HepG2 (cell line): ENCODE measurements at regions not wholly inside any gene's neighbourhood (a gene's known extent, or its start where the extent isn't known, plus 50 kb on each side); places are given as distances from the start of the nearest gene placed in this dataset.

Source experiments
- ATAC-seq: fragments of 200-7000 bp; cut with Tn5 transposase; 3 replicates; pipeline ENCODE4 v1.9.1; 2020; ENCODE audit warnings: mild to moderate bottlenecking, moderate library complexity
- BruUV-seq: library from RNA; stranded (reverse); fragments of 400-500 nt; replicated peaks from 2 replicates; lab custom pipeline; 2021; lab: Mats Ljungman, UMichigan
- CTCF ChIA-PET: fragments of 300-600 bp; formaldehyde crosslinking; extraction: SDS; loops from one replicate; lab custom pipeline; 2021; ENCODE audit warnings: low total read pairs, inconsistent platforms, low intra/inter-chr PET ratio; lab: Yijun Ruan, JAX
- POLR2A ChIA-PET: fragments of 350-600 bp; sonication (Branson Sonifier 250); formaldehyde crosslinking; loops from one replicate; lab custom pipeline; 2020; ENCODE audit warnings: antibody characterized with exemption, inconsistent platforms; lab: Yijun Ruan, JAX
- DNase-seq: peaks from one replicate; pipeline ENCODE4 v3.0.0-alpha.2; 2015; ENCODE audit warnings: low spot score
- FAIRE-seq: peaks from 3 replicates; lab custom pipeline; 2011; peaks lifted over from hg19 to GRCh38; lab: Jason Lieb, UNC
- H2AFZ ChIP-seq: one replicate; pipeline ENCODE4 v1.6.1; 2011; ENCODE audit warnings: low read length, inconsistent platforms
- H3K27ac ChIP-seq: fragments of 300-600 bp; 3 replicates; pipeline ENCODE4 v1.8.0; 2011; ENCODE audit warnings: mixed run types, mild to moderate bottlenecking, mixed read lengths, low read length, inconsistent platforms; ENCODE audit not compliant: insufficient read depth; ENCODE audit errors: extremely low read length
- H3K27me3 ChIP-seq, 2 experiments: fragments of 200-600 bp in 1 of 2; 2 replicates in 1 of 2; 3 replicates in 1 of 2; pipeline versions ENCODE4 v1.6.0 to v1.8.0; 2011; ENCODE audit warnings: low read length in 2 of 2, mild to moderate bottlenecking in 2 of 2, moderate library complexity in 2 of 2, inconsistent platforms in 1 of 2; ENCODE audit not compliant: insufficient read depth in 2 of 2, control insufficient read depth in 1 of 2
- H3K36me3 ChIP-seq, 2 experiments: fragments of 200-600 bp in 1 of 2; replicated peaks in 1 of 2; 2 replicates in 1 of 2; 3 replicates in 1 of 2; pipeline versions ENCODE4 v1.5.1 to v1.8.0; 2011; ENCODE audit warnings: low read length in 2 of 2, inconsistent platforms in 1 of 2; ENCODE audit not compliant: insufficient read depth in 2 of 2, control insufficient read depth in 1 of 2
- H3K4me1 ChIP-seq: 2 replicates; pipeline ENCODE4 v1.5.1; 2012; ENCODE audit warnings: low read length, inconsistent platforms; ENCODE audit not compliant: insufficient read depth
- H3K4me2 ChIP-seq: 2 replicates; pipeline ENCODE4 v1.6.0; 2011; ENCODE audit warnings: low read depth, low read length, inconsistent platforms
- H3K4me3 ChIP-seq, 3 experiments: fragments of 200-600 bp in 1 of 3; sonication (generic), shearing (Covaris generic) in 1 of 3; replicated peaks in 1 of 3; 2 replicates each; pipeline ENCODE4 v1.5.1; 2011 to 2016; ENCODE audit warnings: low read length in 3 of 3, inconsistent platforms in 2 of 3, low read depth in 2 of 3, mild to moderate bottlenecking in 2 of 3, control low read depth in 1 of 3, mixed read lengths in 1 of 3; ENCODE audit not compliant: insufficient read depth in 1 of 3
- H3K79me2 ChIP-seq: one replicate; pipeline ENCODE4 v1.6.1; 2011; ENCODE audit warnings: low read length, inconsistent platforms; ENCODE audit not compliant: insufficient read depth
- H3K9ac ChIP-seq: 2 replicates; pipeline ENCODE4 v1.6.0; 2011; ENCODE audit warnings: mild to moderate bottlenecking, low read depth, low read length, inconsistent platforms; ENCODE audit not compliant: insufficient read depth
- H3K9me3 ChIP-seq: 2 replicates; pipeline ENCODE4 v1.5.1; 2012; ENCODE audit warnings: mild to moderate bottlenecking, low read length
- H4K20me1 ChIP-seq: 2 replicates; pipeline ENCODE4 v1.6.0; 2011; ENCODE audit warnings: inconsistent platforms, mild to moderate bottlenecking, low read length, moderate library complexity; ENCODE audit not compliant: insufficient read depth
- E2F2 ChIP-seq: sonication (generic); formaldehyde crosslinking; IDR thresholded peaks from 2 replicates; pipeline ENCODE4 v1.4.0; 2020; ENCODE audit warnings: missing genetic modification reagents, borderline replicate concordance
- ELK4 ChIP-seq: sonication (generic); formaldehyde crosslinking; IDR thresholded peaks from 2 replicates; pipeline ENCODE4 v1.9.0; 2021; ENCODE audit warnings: missing genetic modification reagents, borderline replicate concordance
- FOXK1 ChIP-seq: sonication (generic); formaldehyde crosslinking; IDR thresholded peaks from 2 replicates; pipeline ENCODE4 v1.4.0; 2020; ENCODE audit warnings: low read depth, missing genetic modification reagents, borderline replicate concordance
- HNRNPUL1 ChIP-seq: fragments of 200-400 bp; formaldehyde crosslinking; IDR thresholded peaks from 2 replicates; pipeline ENCODE4 v1.6.1; 2017; ENCODE audit warnings: low read depth, mild to moderate bottlenecking, low read length, moderate library complexity
- KDM4B ChIP-seq: sonication (generic); formaldehyde crosslinking; IDR thresholded peaks from 2 replicates; pipeline ENCODE4 v1.4.0; 2020; ENCODE audit warnings: missing genetic modification reagents
- KLF9 ChIP-seq: IDR thresholded peaks from 2 replicates; pipeline ENCODE4 v1.6.1; 2016; ENCODE audit warnings: low read depth
- POLR2G ChIP-seq: fragments of 200-400 bp; formaldehyde crosslinking; IDR thresholded peaks from 2 replicates; pipeline ENCODE4 v1.6.1; 2018; ENCODE audit warnings: mild to moderate bottlenecking, low read depth, low read length, moderate library complexity
- RBM22 ChIP-seq: fragments of 200-400 bp; formaldehyde crosslinking; optimal IDR thresholded peaks from 2 replicates; pipeline ENCODE3; 2017; ENCODE audit warnings: mild to moderate bottlenecking, low read length, moderate library complexity
- SMARCC2 ChIP-seq: fragments of 450-650 bp; IDR thresholded peaks from 2 replicates; pipeline ENCODE4 v1.6.1; 2017; ENCODE audit warnings: antibody characterized with exemption, mild to moderate bottlenecking
- SMARCE1 ChIP-seq: fragments of 450-650 bp; IDR thresholded peaks from 2 replicates; pipeline ENCODE4 v1.6.1; 2017; ENCODE audit warnings: borderline replicate concordance
- SP5 ChIP-seq: IDR thresholded peaks from 2 replicates; pipeline ENCODE4 v1.6.1; 2016; ENCODE audit warnings: low read depth, borderline replicate concordance
- STAG1 ChIP-seq: sonication (generic); formaldehyde crosslinking; IDR thresholded peaks from 2 replicates; pipeline ENCODE4 v1.4.0; 2020; ENCODE audit warnings: missing genetic modification reagents
- ZBTB49 ChIP-seq: sonication (generic); formaldehyde crosslinking; IDR thresholded peaks from 2 replicates; pipeline ENCODE4 v1.4.0; 2020; ENCODE audit warnings: missing genetic modification reagents, borderline replicate concordance
- ZNF10 ChIP-seq: sonication (generic); formaldehyde crosslinking; IDR thresholded peaks from 2 replicates; pipeline ENCODE4 v1.4.0; 2020; ENCODE audit warnings: mild to moderate bottlenecking, low read depth, missing genetic modification reagents, borderline replicate concordance
- ZNF672 ChIP-seq: sonication (generic); formaldehyde crosslinking; IDR thresholded peaks from 2 replicates; pipeline ENCODE4 v1.8.1; 2022; ENCODE audit warnings: missing genetic modification reagents
- WGBS: methylation state at CpG from one replicate; pipeline ENCODE4 v1.1.6; 2017; ENCODE audit warnings: low lambda C conversion rate; 5-methylcytosine and 5-hydroxymethylcytosine counted together
- in situ Hi-C: cut with HindIII; loops from 2 replicates; pipeline ENCODE4 v1.10.0; 2017; ENCODE audit warnings: low pct_unique_long_range_greater_than_20kb; ENCODE audit not compliant: extremely low pct_ligation_motif_present
- intact Hi-C: fragments of 100-400 bp; cut with micrococcal nuclease; formaldehyde crosslinking; loops from one replicate; pipeline ENCODE4 v1.10.0; 2022; ENCODE audit not compliant: unreplicated experiment

GRCh38 chr7:80047856-80048459 is 86.7 kb upstream of the GNAI1 start:
- BruUV-seq, result no TSS peak
- FAIRE-seq (no peak), ATAC-seq (no peak), DNase-seq (no peak)
- Histone ChIP-seq H3K4me2 (no peak overlapping the region), H2AFZ (no peak overlapping the region), H3K36me3 (no peaks in the 10 kb centered on the region), H3K27me3 (no peaks in the 10 kb centered on the region), H3K79me2 (no peaks in the 10 kb centered on the region), H3K4me1 (peaks cover 1% of the 10 kb centered on the region; the same call in 1 of the 2 replicates), H3K9ac (no peak overlapping the region), H4K20me1 (no peaks in the 10 kb centered on the region), H3K9me3 (peaks cover 20% of the 10 kb centered on the region; the same call in 1 of the 2 replicates), H3K27ac (no peak overlapping the region), H3K4me3 (no peak overlapping the region)
- ChIA-PET CTCF (no interaction called here), POLR2A (no interaction called here)
- intact Hi-C loops (no loop called here), in situ Hi-C loops (no loop called here)
- TF ChIP-seq KDM4B (CRISPR knock-in tag), result no peak
- no peak for TF ChIP-seq ELK4 (CRISPR knock-in tag)
- TF ChIP-seq E2F2 (CRISPR knock-in tag), result no peak
- peak; percentile 26; the same call in 1 of the 2 replicates for TF ChIP-seq STAG1
- 2% methylated on average over 1 of the region's 1 CpG for WGBS

GRCh38 chr7:80047032-80047431 is 87.6 kb upstream of the GNAI1 start:
- BruUV-seq, result no TSS peak
- Histone ChIP-seq H3K27me3 (no peaks in the 10 kb centered on the region), H2AFZ (no peak overlapping the region), H4K20me1 (no peaks in the 10 kb centered on the region), H3K4me2 (no peak overlapping the region), H3K9ac (no peak overlapping the region), H3K4me3 (no peak overlapping the region), H3K79me2 (no peaks in the 10 kb centered on the region), H3K27ac (no peak overlapping the region), H3K4me1 (no peaks in the 10 kb centered on the region), H3K9me3 (peaks cover 20% of the 10 kb centered on the region; the same call in 1 of the 2 replicates), H3K36me3 (no peaks in the 10 kb centered on the region)
- FAIRE-seq, result no peak
- ChIA-PET CTCF (no interaction called here), POLR2A (no interaction called here)
- ATAC-seq, result no peak
- in situ Hi-C loops (no loop called here), intact Hi-C loops (no loop called here)
- DNase-seq, result no peak
- TF ChIP-seq RBM22 (no peak), SP5 (CRISPR knock-in tag) (no peak), KLF9 (CRISPR knock-in tag) (no peak), ZNF10 (CRISPR knock-in tag) (no peak), ZBTB49 (CRISPR knock-in tag) (no peak), HNRNPUL1 (no peak), SMARCC2 (no peak), FOXK1 (CRISPR knock-in tag) (no peak), ZNF672 (CRISPR knock-in tag) (no peak), SMARCE1 (no peak), POLR2G (no peak)
- WGBS, result 13% methylated on average over 1 of the region's 1 CpG
